HG03066 (cell line): ENCODE measurements at regions not wholly inside any gene's neighbourhood (a gene's known extent, or its start where the extent isn't known, plus 50 kb on each side); places are given as distances from the start of the nearest gene placed in this dataset.
"Not testable (repeated sequence)": the region's sequence is repeated elsewhere in the genome, so short reads cannot be mapped to it uniquely, and the experiment has no call there.

ENCODE experiments used
- ATAC-seq: cut with Tn5 transposase; IDR thresholded peaks from one replicate; pipeline ENCODE4 v1.9.1; 2021; ENCODE audit warnings: low read depth; ENCODE audit not compliant: unreplicated experiment

GRCh38 chr12:34219046-34219770 lies 196.9 kb downstream of the ALG10 start:
- ATAC-seq, result no peak

GRCh38 chr12:34220079-34220478 lies 197.8 kb downstream of the ALG10 start:
- ATAC-seq, result not testable (repeated sequence)

DNA sequence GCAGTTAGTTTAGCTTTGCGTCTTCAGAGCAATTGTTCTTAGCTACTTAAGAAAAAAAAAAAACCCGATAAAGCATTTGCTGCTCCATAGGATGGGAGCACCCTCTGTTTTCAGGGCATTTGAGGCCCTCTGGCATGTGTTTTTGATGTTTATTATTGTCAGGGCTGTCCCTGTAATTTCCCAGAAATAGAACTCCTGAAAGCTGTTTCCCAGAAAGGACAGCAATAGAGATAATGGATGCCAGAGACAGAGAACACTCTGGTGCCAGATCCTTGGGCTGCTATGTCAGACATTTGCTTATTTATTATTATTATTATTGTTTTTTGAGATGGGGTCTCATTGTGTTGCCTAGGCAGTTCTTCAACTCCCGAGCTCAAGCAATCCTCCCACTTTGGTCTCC lies 201.3 kb downstream of the ALG10 start:
- no peak for ATAC-seq

- not testable (repeated sequence) for ATAC-seq
Measured at GRCh38 chr12:34226044-34226443, 203.7 kb downstream of the ALG10 start.

DNA sequence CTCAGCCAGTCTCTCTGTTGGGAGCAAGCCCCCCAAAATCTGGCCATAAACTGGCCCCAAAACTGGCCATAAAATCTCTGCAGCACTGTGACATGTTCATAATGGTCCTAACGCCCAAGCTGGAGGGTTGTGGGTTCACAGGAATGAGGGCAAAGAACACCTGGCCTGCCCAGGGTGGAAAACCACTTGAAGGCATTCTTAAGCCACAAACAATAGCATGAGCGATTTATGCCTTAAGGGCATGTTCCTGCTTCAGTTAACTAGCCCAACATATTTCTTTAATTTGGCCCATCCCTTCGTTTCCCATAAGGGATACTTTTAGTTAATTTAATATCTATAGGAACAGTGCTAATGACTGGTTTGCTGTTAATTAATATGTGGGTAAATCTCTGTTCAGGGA lies 205.8 kb downstream of the ALG10 start:
- ATAC-seq, result not testable (repeated sequence)

DNA sequence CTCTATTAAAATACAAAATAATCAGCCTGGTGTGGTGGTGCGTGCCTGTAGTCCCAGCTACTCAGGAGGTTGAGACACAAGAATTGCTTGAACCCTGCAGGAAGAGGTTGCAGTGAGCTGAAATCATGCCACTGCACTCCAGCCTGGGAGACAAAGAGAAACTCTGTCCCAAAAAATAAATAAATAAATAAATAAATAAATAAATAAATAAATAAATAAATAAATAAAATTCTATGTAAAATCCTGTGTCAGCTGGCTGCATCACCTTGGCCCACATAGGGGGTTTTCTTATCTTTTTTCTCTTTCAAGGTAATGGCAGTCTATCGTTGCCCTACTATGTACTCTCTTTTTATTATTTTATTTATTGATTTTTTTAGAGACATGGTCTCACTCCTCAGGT lies 206.7 kb downstream of the ALG10 start:
- ATAC-seq, result not testable (repeated sequence)

DNA sequence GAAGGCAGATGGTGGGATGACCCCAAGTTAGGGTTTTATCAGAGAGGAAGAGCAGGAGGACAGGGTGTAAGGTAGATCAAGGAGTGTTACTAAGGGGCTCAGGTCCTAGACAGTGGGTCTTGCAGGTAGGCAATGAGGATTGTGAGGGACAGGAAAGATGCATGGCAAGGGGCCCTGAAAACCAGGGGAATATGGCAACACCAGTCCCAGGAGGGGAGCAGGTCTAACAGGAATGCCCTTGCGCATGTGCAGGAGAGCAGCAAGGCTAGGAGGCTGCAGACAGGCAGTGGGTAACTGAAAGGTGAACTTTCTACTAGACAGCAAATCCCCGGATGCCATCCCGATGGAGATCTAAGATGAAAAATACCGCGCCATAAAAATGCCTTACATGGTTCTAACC lies 211.3 kb downstream of the ALG10 start:
- no peak for ATAC-seq

DNA sequence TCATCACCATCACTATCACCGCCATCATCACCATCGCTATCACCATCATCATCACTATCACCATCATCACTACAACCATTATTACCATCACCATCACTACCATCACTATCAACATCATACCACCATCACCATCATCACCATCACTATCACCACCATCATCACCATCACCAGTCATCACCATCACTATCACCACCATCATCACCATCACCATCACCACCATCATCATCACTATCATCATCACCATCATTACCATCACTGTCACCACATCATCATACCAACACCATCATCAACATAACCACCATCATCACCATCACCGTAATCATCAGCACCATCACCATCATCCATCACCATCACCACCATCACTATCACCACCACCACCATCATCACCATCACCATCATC lies 213.8 kb downstream of the ALG10 start:
- no peak for ATAC-seq

DNA sequence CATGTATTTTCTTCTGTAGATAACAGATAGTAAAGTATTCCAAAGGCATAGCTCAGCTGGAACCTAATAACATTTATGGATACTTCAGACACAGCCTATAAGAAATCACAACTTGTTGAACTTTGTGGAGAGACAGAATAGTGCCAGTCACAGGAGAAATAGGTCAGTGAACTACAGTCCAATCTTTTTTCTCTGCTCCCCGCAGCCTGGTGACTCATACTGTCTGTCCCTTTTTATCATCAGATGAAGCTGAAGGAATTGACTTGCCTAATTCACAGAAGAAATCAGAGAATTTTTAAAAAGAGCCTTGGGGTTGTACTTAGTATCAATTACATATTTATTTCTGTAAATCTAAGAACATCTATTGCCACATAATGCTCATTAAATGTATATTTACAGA lies 222.3 kb downstream of the ALG10 start:
- ATAC-seq, result no peak

DNA sequence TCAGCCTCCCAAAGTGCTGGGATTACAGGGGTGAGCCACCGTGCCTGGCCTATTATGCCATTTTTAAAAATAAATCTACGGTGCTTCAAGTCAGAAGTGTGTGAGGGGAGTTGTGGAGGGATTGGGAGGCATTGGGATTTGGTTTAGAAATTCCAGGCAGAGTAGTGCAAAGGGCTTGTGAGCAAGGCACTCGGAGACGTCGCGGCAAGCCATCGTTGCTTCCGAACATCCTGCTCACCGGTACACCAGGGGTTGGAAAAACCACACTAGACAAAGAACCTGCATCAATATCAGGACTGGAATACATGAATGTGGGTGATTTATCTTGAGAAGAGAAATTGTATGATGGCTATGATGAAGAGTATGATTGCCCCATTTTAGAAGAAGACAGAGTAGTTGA lies 227.0 kb downstream of the ALG10 start:
- ATAC-seq, result no peak

DNA sequence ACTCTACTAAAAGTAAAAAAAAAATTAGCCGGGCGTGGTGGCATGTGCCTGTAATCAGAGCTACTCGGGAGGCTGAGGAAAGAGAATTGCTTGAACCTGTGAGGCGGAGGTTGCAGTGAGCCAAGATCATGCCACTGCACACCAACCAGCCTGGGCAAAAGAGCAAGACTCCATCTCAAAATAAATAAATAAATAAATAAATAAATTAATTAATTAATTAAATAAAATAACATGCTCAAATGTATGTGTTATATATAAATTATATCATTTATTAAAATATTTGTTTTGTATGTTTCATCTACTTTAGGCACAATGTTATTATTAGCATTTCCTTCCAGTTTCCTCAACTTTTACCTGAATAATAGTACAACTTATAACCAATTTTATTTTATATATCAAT lies 229.6 kb downstream of the ALG10 start:
- not testable (repeated sequence) for ATAC-seq

GRCh38 chr12:34253674-34254073 lies 231.4 kb downstream of the ALG10 start:
- no peak for ATAC-seq

DNA sequence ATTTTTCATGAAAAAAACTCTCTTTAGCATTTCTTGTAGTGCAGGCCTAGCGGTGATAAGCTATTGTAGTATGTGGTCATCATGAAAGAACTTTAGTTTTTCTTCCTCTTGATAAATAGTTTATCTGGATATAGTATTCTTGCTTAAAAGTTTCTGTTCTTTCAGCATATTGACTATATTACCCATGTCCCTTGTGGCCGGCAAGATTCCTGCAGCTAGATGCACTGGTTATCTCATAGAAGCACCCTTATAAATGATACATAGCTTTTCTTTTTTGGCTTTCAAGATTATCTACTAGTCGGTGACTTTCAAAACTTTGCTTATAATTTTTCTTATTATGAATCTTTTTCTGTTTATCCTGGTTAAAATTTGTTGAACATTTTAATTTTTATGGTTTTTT lies 234.8 kb downstream of the ALG10 start:
- no peak for ATAC-seq

DNA sequence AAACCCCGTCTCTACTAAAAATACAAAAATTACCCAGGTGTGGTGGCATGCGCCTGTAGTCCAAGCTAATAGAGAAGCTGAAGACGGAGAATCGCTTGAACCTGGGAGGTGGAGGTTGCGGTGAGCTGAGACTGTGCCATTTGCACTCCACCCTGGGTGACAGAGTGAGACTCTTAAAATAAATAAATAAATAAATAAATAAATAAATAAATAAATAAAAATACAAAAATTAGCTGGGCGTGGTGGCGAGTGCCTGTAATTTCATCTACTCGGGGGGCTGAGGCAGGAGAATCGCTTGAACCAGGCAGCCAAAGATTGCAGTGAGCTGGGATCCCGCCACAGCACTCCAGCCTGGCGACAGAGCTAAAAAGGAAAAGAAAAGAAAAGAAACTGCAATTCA lies 239.8 kb downstream of the ALG10 start:
- not testable (repeated sequence) for ATAC-seq

- ATAC-seq, result no peak
Measured at GRCh38 chr12:34264110-34264509, 241.8 kb downstream of the ALG10 start.

DNA sequence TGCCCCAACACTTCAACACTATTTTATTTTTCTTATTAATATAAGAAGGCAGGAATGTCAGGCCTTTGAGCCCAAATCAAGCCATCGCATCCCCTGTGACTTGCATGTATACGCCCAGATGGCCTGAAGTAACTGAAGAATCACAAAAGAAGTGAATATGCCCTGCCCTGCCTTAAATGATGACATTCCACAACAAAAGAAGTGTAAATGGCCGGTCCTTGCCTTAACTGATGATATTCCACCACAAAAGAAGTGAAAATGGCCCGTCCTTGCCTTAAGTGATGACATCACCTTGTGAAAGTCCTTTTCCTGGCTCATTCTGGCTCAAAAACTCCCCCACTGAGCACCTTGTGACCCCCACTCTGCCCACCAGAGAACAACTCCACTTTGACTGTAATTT lies 251.4 kb downstream of the ALG10 start:
- not testable (repeated sequence) for ATAC-seq

DNA sequence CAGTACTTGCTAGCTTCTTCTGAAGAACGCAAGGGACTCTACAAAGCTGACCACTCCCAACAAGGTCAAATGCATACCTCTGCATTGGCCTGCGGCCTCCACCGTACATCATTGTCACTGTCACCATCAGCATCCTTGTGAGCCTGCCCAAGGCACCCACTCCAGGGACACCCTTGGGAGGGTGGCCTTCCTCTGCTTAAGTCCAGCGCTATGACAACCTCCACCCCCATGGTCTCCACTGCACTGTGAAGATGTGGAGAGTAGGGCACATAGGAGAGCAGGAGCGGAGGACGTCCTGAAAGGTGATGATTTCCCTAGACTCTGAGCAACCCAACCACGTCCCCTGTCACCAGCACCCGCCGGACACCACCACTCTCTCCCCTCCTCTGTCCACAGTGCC lies 252.8 kb downstream of the ALG10 start:
- no peak for ATAC-seq

GRCh38 chr12:34286483-34286882 lies 264.2 kb downstream of the ALG10 start:
- no peak for ATAC-seq

DNA sequence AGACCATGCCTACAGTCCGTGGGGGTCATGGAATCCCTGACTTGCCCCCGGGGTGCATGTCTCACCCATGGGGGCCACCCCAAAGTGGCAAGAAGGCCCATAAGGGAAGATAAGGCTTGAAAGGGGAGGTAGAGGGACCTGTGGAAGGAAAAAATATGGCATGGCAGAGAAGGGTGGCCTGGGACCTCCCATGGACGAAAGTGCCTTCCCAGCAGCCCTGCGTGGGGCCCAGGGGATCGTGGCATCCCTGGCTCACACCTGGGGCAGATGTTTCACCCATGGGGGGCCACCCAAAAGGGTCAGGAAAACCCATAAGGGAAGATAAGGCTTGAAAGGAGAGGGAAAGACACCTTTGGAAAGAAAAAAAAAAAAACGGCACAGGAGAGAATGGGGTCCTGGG lies 264.6 kb downstream of the ALG10 start:
- ATAC-seq, result no peak

DNA sequence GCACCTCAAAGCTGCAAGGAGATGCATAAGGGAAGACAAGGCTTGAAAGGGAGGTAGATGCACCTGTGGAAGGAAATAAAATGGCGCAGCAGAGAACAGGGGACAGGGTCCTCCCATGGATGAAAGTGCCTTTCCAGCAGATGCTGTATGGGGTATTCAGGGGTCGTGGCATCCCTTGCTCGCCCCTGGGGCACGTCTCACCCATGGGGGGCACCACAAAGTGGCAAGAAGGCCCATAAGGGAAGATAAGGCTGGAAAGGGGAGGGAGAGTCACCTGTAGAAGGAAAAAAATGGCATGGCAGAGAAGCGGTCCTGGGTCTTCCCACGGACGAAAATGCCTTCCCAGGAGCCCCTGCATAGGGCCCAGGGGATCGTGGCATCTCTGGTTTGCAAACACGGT lies 265.1 kb downstream of the ALG10 start:
- no peak for ATAC-seq

- no peak for ATAC-seq
Measured at GRCh38 chr12:34287986-34288962, 266.0 kb downstream of the ALG10 start.

DNA sequence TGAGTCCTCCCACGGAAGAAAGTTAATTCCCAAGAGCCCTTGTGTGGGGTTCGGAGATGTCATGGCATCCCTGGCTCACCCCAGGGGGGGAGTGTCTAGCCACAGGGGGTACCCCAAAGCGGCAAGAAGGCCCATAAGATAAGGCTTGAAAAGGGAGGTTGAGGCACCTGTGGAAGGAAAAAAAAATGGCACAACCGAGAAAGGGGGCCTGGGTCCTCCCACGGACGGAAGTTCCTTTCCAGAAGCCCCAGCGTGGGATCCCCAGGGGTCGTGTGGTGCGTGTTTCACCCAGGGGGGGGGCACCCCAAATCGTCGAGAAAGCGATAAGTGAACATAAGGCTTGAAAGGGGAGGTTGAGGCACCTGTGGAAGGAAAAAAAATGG lies 266.7 kb downstream of the ALG10 start:
- no peak for ATAC-seq
